ENCODE measurements at regions not wholly inside any gene's neighbourhood (a gene's known extent, or its start where the extent isn't known, plus 50 kb on each side); places are given as distances from the start of the nearest gene placed in this dataset.

DNA sequence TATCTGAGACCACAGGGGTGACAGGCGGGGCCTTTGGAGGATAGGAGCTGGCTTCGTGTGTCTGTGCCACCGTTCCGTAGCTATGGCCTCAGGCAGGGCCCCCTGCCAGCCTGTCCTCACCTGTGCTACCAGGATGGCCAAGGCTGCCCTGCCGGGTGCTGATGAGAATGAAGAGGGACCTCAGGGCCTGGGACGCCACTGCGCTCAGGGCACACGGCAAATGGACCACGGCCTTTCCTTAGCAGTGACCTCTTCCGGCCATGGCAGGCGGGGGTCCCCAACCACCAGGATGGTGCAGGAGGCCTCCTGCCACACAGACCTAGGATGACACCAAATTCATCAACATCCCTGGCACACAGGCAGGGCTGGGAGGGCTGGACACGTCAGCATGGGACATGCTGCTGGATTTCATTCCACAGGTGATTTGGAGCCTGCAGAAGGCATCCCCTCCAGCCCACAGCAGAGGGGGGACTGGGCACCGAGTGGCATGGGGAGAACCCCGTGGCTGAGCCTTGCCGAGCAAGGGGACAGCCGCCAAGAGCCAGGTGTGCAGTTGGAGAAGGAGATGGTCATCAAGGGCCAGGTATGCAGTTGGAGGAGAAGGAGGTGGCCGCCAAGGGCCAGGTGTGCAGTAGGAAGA lies 1321.0 kb downstream of the BRD1 start:
- no TSS peak for BruUV-seq (replicated peaks)
- H3K4me3 ChIP-seq (ENCODE audit: low read depth in 2 of 2, low read length in 2 of 2) = no peak overlapping the region
- in situ Hi-C loops (cut with HindIII; ENCODE audit: low pct_unique_long_range_greater_than_20kb, low sequenced_read_pairs) = no loop called here
- no peak overlapping the region for H3K27ac ChIP-seq (ENCODE audit: low read length)
- intact Hi-C loops (cut with micrococcal nuclease; ENCODE audit: unreplicated experiment) = no loop called here
- no peaks in the 10 kb centered on the region for H3K9me3 ChIP-seq (ENCODE audit: control insufficient read depth, insufficient read depth, low read depth, low read length)
- ChIA-PET CTCF (no interaction called here), POLR2A (no interaction called here)
- ATAC-seq = no peak
- no peaks in the 10 kb centered on the region for H3K36me3 ChIP-seq (ENCODE audit: control insufficient read depth, insufficient read depth, low read length)
- no peak for DNase-seq (ENCODE audit: low read depth, low spot score)
- no peaks in the 10 kb centered on the region for H3K4me1 ChIP-seq (ENCODE audit: control insufficient read depth, insufficient read depth, low read length)
- TF ChIP-seq SIN3A (IDR thresholded peaks at IDR 0.05; ENCODE audit: borderline replicate concordance, insufficient read depth, low read depth, low read length) (no peak), POLR2AphosphoS5 (IDR thresholded peaks at IDR 0.05; ENCODE audit: low read depth, low read length) (no peak), CTCF (IDR thresholded peaks at IDR 0.05) (no peak), TCF7L2 (IDR thresholded peaks at IDR 0.05; ENCODE audit: low read depth, low read length) (no peak)
- TF ChIP-seq, protein P1, sequence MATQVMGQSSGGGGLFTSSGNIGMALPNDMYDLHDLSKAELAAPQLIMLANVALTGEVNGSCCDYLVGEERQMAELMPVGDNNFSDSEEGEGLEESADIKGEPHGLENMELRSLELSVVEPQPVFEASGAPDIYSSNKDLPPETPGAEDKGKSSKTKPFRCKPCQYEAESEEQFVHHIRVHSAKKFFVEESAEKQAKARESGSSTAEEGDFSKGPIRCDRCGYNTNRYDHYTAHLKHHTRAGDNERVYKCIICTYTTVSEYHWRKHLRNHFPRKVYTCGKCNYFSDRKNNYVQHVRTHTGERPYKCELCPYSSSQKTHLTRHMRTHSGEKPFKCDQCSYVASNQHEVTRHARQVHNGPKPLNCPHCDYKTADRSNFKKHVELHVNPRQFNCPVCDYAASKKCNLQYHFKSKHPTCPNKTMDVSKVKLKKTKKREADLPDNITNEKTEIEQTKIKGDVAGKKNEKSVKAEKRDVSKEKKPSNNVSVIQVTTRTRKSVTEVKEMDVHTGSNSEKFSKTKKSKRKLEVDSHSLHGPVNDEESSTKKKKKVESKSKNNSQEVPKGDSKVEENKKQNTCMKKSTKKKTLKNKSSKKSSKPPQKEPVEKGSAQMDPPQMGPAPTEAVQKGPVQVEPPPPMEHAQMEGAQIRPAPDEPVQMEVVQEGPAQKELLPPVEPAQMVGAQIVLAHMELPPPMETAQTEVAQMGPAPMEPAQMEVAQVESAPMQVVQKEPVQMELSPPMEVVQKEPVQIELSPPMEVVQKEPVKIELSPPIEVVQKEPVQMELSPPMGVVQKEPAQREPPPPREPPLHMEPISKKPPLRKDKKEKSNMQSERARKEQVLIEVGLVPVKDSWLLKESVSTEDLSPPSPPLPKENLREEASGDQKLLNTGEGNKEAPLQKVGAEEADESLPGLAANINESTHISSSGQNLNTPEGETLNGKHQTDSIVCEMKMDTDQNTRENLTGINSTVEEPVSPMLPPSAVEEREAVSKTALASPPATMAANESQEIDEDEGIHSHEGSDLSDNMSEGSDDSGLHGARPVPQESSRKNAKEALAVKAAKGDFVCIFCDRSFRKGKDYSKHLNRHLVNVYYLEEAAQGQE (IDR thresholded peaks at IDR 0.05; ENCODE audit: insufficient read depth in 1 of 2, low read depth in 2 of 2, low read length in 1 of 2) = no peak
- no peaks in the 10 kb centered on the region for H3K27me3 ChIP-seq (ENCODE audit: control insufficient read depth, insufficient read depth, low read length)

- TF ChIP-seq CTCF (IDR thresholded peaks at IDR 0.05) (no peak), POLR2AphosphoS5 (IDR thresholded peaks at IDR 0.05; ENCODE audit: low read depth, low read length) (no peak), TCF7L2 (IDR thresholded peaks at IDR 0.05; ENCODE audit: low read depth, low read length) (no peak), SIN3A (IDR thresholded peaks at IDR 0.05; ENCODE audit: borderline replicate concordance, insufficient read depth, low read depth, low read length) (no peak)
- TF ChIP-seq, protein P1 (IDR thresholded peaks at IDR 0.05; ENCODE audit: insufficient read depth in 1 of 2, low read depth in 2 of 2, low read length in 1 of 2) = no peak
- BruUV-seq (replicated peaks) = no TSS peak
- Histone ChIP-seq H3K4me3 (ENCODE audit: low read depth in 2 of 2, low read length in 2 of 2) (no peak overlapping the region), H3K27me3 (ENCODE audit: control insufficient read depth, insufficient read depth, low read length) (no peaks in the 10 kb centered on the region), H3K4me1 (ENCODE audit: control insufficient read depth, insufficient read depth, low read length) (no peaks in the 10 kb centered on the region), H3K36me3 (ENCODE audit: control insufficient read depth, insufficient read depth, low read length) (no peaks in the 10 kb centered on the region), H3K9me3 (ENCODE audit: control insufficient read depth, insufficient read depth, low read depth, low read length) (no peaks in the 10 kb centered on the region), H3K27ac (ENCODE audit: low read length) (no peak overlapping the region)
- ChIA-PET CTCF (no interaction called here), POLR2A (no interaction called here)
- intact Hi-C loops (cut with micrococcal nuclease; ENCODE audit: unreplicated experiment) = no loop called here
- DNase-seq (ENCODE audit: low read depth, low spot score) = no peak
- in situ Hi-C loops (cut with HindIII; ENCODE audit: low pct_unique_long_range_greater_than_20kb, low sequenced_read_pairs) = no loop called here
- ATAC-seq = no peak
These were observed 1321.8 kb downstream of the BRD1 start for GRCh38 chr22:48505891-48506290.

Data from Panc1 (cell line).